ENCODE measurements at regions not wholly inside any gene's neighbourhood (a gene's known extent, or its start where the extent isn't known, plus 50 kb on each side); places are given as distances from the start of the nearest gene placed in this dataset.
"Not testable (repeated sequence)": the region's sequence is repeated elsewhere in the genome, so short reads cannot be mapped to it uniquely, and the experiment has no call there.

DNA sequence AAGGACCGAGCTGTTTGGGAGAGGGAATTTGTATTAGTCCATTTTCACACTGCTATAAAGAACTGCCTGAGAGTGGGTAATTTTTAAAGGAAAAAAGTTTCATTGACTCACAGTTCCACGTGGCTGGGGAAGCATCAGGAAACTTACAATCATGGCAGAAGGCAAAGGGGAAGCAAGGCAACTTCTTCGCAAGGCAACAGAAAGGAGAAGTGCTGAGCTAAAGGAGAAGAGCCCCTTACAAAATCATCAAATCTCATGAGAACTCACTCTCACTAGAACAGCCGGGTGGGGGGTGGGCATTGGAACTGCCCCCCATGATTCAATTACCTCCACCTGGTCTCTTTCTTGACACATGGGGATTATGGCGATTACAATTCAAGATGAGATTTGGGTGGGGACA lies 121.8 kb upstream of the SLC13A1 start:
- not testable (repeated sequence) for DNase-seq

DNA sequence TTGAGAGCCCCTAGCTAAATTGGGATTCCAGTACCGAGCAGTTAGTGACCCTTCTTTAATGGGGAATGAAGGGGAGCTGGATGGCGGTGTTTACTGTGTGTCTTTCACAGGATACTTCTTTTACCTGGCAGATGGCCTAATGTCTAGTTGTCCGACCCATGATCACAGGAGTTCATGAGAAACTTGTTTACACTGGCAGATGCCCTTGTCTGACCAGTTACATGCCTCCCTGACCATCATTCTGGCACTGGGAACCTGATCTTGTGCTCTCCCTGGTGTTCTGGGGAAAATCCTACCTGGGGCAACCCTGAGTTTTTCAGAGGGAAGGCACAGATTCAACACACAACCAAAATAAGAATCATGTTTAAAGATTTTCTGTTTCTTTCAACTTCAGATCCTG lies 120.1 kb upstream of the SLC13A1 start:
- no peak for DNase-seq

DNA sequence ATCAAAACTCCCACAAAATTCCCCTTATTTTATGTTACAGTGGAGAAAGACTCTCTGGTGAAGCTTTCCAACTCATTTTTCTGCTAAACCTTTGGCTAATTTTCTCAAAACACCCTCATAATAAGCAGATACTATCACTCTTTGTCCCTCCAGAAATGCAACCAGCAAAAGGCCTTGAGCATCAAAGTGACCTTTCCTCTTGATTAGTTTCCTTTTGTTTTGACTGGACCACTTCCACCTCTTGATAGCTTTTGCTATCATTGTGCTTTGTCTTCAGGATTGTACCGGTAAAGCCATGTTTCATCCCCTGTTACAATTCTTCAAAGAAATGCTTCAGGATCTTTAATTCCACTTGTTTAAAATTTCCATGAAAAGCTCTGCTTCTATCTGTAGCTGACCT lies 115.1 kb upstream of the SLC13A1 start:
- DNase-seq: peak; percentile 10

DNA sequence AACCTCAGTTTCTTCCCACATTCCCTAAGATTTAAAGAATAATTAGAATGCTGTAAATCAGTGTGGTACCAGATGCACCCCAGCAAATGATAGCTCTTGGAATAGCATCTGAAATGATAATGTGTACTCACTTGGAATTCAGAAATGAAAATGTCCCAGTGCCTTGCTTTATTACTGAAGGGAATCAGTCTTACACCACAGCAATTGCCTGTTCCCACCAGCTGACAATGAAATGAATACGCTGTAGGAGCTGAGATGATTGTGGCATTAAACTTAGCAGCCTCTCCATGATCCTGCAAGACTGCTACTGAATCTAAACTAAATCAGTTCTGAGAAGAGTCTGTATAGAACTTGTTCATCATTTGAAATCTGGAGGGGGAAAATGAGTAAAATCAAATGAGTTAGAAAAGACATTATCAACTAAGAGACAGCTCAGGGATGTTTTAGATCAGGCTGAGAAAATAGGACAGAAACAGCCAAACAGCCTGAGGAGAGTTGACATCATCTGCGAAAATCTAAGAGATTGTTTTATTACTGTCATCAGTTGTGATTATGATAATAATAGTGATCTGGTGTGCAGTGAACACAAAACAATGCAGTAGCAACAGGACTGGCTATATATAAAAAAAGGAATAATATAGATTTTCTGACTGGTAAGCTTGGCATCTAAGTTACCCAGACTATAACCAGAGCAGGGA lies 108.6 kb upstream of the SLC13A1 start:
- no peak for DNase-seq

GRCh38 chr7:123305840-123306375 lies 106.1 kb upstream of the SLC13A1 start:
- no peak for DNase-seq

DNA sequence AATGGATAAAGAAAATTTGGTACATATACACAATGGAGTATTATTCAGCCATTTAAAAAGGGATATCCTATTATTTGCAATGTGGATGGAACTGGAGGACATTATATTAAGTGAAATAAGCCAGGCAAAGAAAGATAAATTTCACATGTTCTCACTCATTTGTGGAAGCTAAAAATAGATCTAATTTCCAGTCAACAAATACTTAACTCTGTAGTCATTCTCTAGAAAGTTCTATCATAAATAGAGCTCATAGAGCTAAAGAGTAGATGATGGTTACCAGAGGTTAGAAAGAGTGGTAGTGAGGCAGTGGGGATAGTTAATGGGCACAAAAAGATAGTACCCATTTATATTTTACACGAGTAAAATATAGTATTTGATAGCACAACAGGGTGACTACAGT lies 104.2 kb upstream of the SLC13A1 start:
- DNase-seq: no peak

- no peak for DNase-seq
Observed at GRCh38 chr7:123296965-123297364, 97.2 kb upstream of the SLC13A1 start.

GRCh38 chr7:123293710-123294109 lies 93.9 kb upstream of the SLC13A1 start:
- no peak for DNase-seq

DNA sequence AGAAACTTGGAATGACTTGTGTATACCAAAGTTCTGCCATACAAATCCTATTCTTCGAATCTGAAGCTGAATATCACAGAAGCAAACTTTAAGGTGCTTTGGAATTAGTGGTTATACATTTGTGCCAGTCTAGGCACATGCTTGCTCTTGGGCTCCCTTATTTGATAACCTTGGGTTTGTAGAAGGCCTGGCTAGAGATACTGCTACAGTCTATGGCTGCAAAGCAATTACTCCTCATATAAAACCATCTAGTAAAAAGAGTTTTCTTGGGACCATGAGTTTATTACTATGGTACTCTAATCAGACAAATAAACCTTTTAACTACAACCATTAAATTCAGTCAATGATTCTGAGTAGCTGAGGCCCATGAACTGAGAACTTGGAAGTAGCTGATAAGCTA lies 92.5 kb upstream of the SLC13A1 start:
- DNase-seq: no peak

- DNase-seq: no peak
Observed at GRCh38 chr7:123289200-123289599, 89.4 kb upstream of the SLC13A1 start.

DNA sequence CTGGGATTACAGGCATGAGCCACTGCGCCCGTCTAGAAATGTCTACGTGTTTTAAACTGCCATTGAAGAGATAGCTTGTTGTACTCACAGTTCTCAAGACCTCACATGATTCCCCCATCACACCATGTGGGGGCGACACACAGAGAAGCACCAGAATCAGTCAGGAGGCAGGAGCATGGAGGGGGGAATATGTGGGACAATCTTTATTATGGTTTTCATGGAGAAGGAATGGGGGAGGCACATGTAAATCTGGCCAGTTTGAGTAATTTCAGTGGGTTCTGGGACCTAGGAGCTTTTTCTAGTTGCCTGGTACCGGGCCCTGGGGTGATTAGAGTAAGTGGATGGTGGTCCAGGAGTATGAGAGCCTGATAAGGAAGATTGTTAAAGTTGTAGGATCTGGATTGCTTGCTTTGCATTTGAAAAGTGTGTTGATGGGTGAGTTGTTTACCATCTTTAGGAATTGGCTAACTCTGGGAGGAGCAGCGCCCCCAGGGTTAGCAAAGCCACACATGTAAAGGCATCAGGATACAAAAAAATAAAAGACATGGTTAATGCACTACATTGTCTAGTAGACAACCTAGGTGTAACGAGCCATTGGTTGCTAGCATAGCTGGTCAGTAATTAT lies 85.4 kb upstream of the SLC13A1 start:
- DNase-seq: no peak

DNA sequence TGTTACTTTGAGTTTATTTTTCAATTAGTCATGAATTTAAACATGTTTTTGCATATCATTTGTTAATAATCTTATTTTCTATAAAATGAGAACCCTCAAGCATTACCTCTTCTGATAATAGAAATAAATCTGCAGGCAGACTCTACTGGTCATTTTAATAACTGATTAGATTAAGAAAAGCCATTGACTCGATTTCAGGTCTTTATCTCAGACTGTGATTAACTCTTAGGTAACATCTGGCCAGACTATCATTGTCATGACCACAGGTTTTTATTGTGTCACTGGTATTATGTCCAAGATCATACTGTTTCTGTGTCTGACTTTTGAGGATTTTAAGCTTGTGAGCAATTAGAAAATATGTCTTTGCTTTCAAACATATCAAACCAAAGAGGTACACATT lies 83.6 kb upstream of the SLC13A1 start:
- no peak for DNase-seq

GRCh38 chr7:123282181-123282580 lies 82.4 kb upstream of the SLC13A1 start:
- no peak for DNase-seq

DNA sequence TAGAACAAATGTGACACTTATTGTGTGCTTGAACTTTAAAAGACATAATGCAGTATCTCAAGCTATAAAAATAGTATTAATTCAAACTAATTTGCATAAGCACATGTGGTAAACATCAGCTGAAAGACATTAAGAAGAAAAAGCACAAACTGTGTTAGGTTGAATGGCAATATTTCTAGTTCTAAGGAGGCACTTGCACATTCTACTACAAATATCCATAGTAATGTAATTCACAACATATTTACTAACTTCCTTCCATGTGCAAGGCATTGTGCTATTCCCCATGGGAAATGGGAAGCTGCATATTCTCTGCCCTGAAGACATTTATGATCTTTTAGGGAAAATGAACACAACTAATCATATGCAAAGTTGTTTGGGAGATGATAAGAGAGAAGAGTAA lies 80.2 kb upstream of the SLC13A1 start:
- no peak for DNase-seq

- peak; percentile 13 for DNase-seq
Observed at GRCh38 chr7:123275036-123275753, 75.4 kb upstream of the SLC13A1 start.

GRCh38 chr7:123273185-123273584 lies 73.4 kb upstream of the SLC13A1 start:
- no peak for DNase-seq

DNA sequence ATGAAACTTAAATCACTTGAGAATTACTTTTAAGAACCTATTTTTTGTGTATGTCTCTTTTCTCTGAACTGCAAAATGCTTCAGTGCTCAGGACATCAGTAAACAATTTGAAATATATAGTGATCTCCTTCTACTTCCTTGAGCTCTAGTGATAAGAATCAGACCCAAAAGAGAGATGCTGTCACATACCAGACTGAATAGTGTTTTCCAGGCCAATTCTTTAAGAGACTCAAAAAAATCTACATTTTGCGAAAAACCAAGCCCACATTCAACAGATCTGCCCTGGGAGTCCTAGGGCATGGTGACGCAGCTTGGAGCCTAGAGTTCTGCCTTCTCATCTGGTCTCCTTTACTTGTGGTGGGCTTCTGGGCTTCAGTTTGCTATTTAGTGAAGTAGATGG lies 72.1 kb upstream of the SLC13A1 start:
- no peak for DNase-seq

DNA sequence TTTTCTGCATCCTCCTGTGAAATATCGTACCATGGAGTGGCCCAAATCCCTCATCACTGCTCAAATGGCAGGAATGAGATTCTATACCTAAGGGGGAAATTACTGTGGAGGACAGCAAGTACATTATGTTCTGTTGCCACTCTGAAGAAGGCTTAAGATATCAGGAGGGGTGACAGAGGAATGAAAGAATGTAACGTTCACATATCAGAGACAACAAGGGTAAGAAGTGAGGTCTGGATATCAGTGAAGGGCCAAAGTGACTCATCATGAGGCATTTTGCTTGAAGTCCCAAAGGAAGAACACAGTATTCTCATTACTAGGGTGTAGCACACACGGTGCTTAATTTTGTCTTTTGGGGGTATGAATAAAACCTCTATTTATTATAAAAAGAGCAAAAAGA lies 71.5 kb upstream of the SLC13A1 start:
- no peak for DNase-seq

DNA sequence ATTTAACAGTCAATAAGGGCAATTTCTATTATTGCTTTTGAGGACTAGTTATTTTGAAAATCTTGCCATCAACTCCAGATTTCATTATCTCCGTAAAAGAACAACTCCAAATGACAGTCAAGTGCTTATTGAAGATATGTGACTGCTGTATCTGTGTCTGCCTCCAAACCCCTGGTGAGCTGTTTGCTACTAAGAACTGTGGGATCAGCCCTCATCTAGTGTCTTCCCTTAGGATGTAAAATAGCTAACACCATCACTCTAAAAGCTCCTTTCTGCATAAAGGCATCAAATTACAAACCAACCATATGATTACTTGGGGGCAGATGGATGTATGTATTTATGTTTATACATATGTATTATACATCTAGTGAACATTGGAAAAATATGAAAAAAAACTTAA lies 70.8 kb upstream of the SLC13A1 start:
- DNase-seq: no peak

DNA sequence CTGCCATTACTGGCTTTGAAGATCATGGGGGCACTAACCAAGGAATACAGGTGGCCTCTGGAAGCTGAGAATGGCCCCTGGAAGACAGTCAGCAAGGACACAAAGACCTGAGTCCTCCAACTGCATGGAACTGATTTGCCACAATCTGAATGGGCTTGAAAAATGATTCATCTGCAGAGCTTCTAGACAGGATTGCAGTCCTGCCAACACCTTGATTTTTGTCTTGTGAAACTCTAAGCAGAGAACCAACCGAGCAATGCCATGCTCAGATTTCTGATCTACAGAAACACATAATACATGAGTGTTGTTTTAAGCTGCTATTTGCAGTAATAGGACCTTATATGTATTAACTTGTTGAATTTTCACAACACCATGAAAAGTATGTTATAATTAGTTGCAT lies 66.1 kb upstream of the SLC13A1 start:
- DNase-seq: no peak

DNA sequence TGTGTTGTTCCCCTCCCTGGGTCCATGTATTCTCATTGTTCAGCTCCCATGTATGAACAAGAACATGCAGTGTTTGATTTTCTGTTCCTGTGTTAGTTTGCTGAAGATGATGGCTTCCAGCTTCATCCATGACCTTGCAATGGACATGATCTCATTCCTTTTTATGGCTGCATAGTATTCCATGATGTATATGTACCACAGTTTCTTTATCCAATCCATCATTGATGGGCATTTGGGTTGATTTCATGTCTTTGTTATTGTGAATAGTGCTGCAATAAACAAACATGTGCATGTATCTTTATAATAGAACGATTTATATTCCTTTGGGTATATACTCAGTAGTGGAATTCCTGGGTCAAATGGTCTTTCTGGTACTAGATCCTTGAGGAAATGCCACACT lies 65.1 kb upstream of the SLC13A1 start:
- not testable (repeated sequence) for DNase-seq

- no peak for DNase-seq
Observed at GRCh38 chr7:123260428-123260960, 60.7 kb upstream of the SLC13A1 start.

DNA sequence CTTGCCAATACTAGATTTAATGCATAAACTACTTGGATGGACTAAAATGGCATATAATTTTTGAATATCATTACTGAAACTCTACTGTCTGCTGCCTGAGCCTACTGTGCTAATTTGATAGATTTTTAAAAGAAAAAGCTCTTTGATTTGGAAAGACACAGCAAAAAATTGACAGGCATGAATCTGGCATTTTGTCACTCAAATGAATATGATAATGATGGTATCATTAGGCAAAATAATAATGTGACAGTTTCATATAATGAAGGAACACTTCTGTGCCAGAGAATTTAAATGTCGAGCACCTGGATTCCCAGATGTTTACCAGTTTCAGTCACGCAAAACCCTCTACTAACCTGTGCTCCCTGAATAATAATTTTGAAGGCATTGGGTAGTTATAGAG lies 60.0 kb upstream of the SLC13A1 start:
- no peak for DNase-seq
